ENCODE measurements at regions not wholly inside any gene's neighbourhood (a gene's known extent, or its start where the extent isn't known, plus 50 kb on each side); places are given as distances from the start of the nearest gene placed in this dataset.

DNA sequence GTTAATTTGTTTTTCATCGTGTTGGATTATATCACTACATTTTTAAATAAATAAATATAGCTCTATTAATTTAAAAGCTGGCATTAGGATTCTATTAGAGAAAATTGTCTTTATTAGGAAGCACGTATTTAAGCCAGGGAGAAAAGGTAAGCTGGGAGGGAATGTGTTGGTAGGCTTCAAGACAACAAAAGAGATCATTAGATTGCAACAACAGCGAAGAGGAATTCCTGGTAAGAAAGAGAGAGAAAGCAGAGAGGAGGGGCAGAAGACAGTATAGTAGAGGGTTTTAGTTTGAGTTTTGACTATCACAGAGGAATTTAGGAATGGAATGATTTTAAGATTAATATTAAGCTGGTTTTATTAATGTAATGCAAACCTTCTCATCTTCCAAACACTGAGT is 613.6 kb upstream of the USP15 start:
- TF ChIP-seq, protein P1, sequence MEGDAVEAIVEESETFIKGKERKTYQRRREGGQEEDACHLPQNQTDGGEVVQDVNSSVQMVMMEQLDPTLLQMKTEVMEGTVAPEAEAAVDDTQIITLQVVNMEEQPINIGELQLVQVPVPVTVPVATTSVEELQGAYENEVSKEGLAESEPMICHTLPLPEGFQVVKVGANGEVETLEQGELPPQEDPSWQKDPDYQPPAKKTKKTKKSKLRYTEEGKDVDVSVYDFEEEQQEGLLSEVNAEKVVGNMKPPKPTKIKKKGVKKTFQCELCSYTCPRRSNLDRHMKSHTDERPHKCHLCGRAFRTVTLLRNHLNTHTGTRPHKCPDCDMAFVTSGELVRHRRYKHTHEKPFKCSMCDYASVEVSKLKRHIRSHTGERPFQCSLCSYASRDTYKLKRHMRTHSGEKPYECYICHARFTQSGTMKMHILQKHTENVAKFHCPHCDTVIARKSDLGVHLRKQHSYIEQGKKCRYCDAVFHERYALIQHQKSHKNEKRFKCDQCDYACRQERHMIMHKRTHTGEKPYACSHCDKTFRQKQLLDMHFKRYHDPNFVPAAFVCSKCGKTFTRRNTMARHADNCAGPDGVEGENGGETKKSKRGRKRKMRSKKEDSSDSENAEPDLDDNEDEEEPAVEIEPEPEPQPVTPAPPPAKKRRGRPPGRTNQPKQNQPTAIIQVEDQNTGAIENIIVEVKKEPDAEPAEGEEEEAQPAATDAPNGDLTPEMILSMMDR (IDR thresholded peaks at IDR 0.05), result no peak
- no peak for TF ChIP-seq ZFX (IDR thresholded peaks at IDR 0.05; ENCODE audit: borderline replicate concordance)
- H3K27ac ChIP-seq, result no peak overlapping the region

DNA sequence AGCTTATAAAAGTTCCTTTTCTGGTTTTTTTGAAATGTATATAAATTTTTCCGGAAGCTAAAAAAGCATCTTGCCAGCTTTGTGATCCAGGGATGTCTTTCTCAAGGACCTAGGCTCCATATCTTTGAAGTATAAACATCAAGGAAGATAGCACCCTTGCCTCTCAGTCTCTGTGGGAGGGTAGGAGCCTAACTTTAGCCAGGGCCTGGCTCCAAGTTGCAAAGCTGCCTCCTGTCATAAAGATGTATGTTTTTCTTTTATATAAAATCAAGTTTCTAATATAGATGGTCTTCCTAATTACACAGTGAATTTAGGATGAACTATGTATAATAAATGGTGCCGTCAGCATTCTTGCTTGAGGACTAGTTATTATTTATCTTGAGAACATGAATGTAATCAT is 612.6 kb upstream of the USP15 start:
- TF ChIP-seq, protein P1 (IDR thresholded peaks at IDR 0.05), result no peak
- no peak overlapping the region for H3K27ac ChIP-seq

DNA sequence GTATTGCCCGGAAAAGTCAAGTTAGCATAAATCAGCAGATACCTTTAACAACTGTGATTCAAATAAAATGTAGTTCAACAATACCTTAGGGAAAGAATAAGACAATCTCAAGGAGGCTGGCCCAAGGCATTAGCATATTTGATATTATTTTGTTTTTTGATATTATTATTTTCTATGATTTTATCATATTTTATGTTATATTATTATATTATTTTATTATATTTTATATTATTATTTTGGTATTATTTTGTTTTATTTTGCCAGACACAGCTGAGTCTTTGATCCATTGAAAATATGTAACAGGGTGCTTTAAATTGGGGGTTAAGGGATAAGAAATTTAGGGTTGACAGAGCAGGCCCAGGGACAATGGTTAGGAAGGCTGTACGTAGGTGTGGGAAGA is 607.9 kb upstream of the USP15 start:
- TF ChIP-seq ZFX (IDR thresholded peaks at IDR 0.05; ENCODE audit: borderline replicate concordance), result no peak
- TF ChIP-seq, protein P1 (IDR thresholded peaks at IDR 0.05), result no peak
- no peak overlapping the region for H3K27ac ChIP-seq

DNA sequence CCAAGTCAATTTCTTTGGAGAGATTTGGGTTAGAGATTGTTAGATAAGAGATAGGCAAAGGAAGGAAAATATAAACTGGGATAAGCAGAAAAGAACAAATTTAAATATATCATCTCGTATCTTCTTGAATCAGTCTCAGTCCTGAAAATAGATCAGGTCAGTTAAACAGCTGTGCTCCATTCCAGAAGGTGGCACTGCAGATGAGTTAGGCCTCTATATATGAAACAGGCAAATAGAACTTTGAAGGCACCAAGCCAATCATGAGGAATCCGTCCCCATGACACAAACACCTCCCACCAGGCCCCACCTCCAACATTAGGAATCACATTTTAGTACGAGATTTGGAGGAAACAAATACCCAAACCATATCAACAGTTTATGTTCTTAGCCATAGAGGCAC is 605.5 kb upstream of the USP15 start:
- TF ChIP-seq, protein P1 (IDR thresholded peaks at IDR 0.05), result peak; percentile 73
- no peak for TF ChIP-seq ZFX (IDR thresholded peaks at IDR 0.05; ENCODE audit: borderline replicate concordance)
- H3K27ac ChIP-seq, result no peak overlapping the region

DNA sequence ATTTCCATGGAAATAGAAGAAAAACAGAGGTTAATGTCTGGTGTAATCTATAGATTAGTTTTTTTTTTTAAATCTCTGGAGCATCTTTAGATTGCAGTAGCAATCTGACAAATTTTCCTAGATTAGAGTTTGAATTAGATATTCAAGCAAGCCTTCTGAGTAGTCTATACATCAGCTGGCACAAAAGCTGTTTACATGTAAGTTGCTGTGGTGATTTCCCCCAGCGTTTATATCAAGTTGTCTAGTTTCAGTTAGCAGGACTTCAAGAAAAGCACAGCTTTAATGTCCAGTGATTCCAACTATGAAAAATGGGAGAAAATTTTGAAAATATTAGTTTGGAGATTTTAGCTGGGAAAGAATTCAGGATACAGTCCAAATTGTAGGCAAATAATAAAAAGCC is 605.0 kb upstream of the USP15 start:
- H3K27ac ChIP-seq, result no peak overlapping the region
- no peak for TF ChIP-seq ZFX (IDR thresholded peaks at IDR 0.05; ENCODE audit: borderline replicate concordance)
- TF ChIP-seq, protein P1 (IDR thresholded peaks at IDR 0.05), result no peak

DNA sequence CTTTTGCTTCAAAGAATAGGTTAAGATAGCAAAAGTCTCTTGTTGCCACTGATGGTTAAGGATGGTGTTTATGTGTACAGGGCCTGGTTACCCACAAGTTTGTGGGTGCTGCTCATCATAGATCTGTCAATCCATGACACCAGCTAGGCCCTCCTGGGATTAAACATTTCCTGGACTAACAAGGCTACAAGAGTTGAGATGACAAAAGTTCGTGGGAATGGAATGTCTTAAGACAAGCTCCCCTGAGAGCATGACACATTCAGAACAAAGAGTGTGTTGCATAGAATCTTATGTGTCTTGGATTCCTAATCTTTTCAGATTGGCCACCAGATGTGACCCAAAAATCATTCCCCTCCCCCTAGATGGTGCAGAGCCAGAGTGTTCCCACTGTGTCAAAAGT is 592.5 kb upstream of the USP15 start:
- TF ChIP-seq, protein P1 (IDR thresholded peaks at IDR 0.05), result no peak
- TF ChIP-seq ZFX (IDR thresholded peaks at IDR 0.05; ENCODE audit: borderline replicate concordance), result no peak

DNA sequence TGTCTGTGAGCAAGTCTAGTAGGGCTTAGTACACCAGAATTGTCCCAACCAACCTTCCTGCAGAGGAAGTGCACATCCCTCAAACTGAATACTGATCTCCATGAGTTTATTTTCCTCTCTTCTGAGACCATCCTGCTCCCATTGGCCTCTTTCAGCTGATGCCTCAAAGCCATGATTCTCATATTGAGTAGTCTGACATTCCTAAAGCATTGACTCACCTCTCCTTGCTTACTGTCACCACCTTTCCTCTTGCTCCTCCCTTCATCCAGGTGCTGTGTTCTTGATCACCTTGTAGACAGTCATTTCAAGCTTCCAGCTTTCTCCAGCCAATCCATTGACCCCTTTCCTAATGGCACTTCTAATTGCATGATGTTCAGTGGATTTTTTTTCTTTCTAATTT is 583.7 kb upstream of the USP15 start:
- H3K27ac ChIP-seq, result no peak overlapping the region
- TF ChIP-seq, protein P1 (IDR thresholded peaks at IDR 0.05), result no peak
- no peak for TF ChIP-seq ZFX (IDR thresholded peaks at IDR 0.05; ENCODE audit: borderline replicate concordance)

More for the DNA sequence above, 592.5 kb upstream of the USP15 start:
- H3K27ac ChIP-seq, result no peak overlapping the region

Measured in 22Rv1 (cell line).